Naive thymus-derived CD8-positive, alpha-beta T cell (primary cell): ENCODE measurements at regions not wholly inside any gene's neighbourhood (a gene's known extent, or its start where the extent isn't known, plus 50 kb on each side); places are given as distances from the start of the nearest gene placed in this dataset.

Experiments used
- ATAC-seq, 2 donors: fragments of 150-1000 bp; cut with Tn5 transposase in 1 of 2; sonication (Bioruptor Pico), chemical (Tn5 transposase) in 1 of 2; 1 replicate in 1 of 2; 2 replicates in 1 of 2; pipeline ENCODE4 v1.10.0; 2021; ENCODE audit warnings: mild to moderate bottlenecking in 2 of 2, moderate library complexity in 2 of 2
- POLR2A ChIA-PET: fragments of 350-600 bp; sonication (Branson Sonifier 250); formaldehyde crosslinking; loops from one replicate; lab custom pipeline; 2021; ENCODE audit warnings: antibody characterized with exemption; lab: Charles Lee
- DNase-seq, 10 donors: peaks; one replicate each; pipeline versions ENCODE4 v3.0.0 to v3.0.0-alpha.2; 2020 to 2022
- H3K27ac Mint-ChIP-seq, 10 donors: one replicate each; pipeline ENCODE4 v1.8.0; 2020 to 2022; ENCODE audit warnings: mild to moderate bottlenecking in 10 of 10, mixed read lengths in 10 of 10, moderate library complexity in 4 of 10, inconsistent platforms in 1 of 10
- H3K27me3 Mint-ChIP-seq, 5 donors: one replicate each; pipeline ENCODE4 v1.8.0; 2021 to 2022; ENCODE audit warnings: mixed read lengths in 5 of 5
- H3K36me3 Mint-ChIP-seq, 3 donors: one replicate each; pipeline ENCODE4 v1.8.0; 2020 to 2022; ENCODE audit warnings: mixed read lengths in 3 of 3, mild to moderate bottlenecking in 2 of 3, inconsistent platforms in 1 of 3
- H3K4me1 Mint-ChIP-seq, 4 donors: one replicate each; pipeline ENCODE4 v1.8.0; 2021 to 2022; ENCODE audit warnings: mixed read lengths in 4 of 4
- H3K4me3 Mint-ChIP-seq, 10 donors: one replicate each; pipeline ENCODE4 v1.8.0; 2020 to 2022; ENCODE audit warnings: mild to moderate bottlenecking in 10 of 10, mixed read lengths in 10 of 10, moderate library complexity in 6 of 10, inconsistent platforms in 1 of 10
- H3K9me3 Mint-ChIP-seq, 9 donors: one replicate each; pipeline ENCODE4 v1.8.0; 2020 to 2022; ENCODE audit warnings: mixed read lengths in 9 of 9, mild to moderate bottlenecking in 3 of 9, inconsistent platforms in 1 of 9, moderate library complexity in 1 of 9

GRCh38 chr14:51552768-51553404 lies 98.8 kb upstream of the FRMD6 start:
- no peaks in the 10 kb centered on the region for H3K9me3 Mint-ChIP-seq
- no peak overlapping the region for H3K4me3 Mint-ChIP-seq
- peaks cover under 1 to 22% (median 12%) of the 10 kb centered on the region in 5 donors for H3K27me3 Mint-ChIP-seq
- no peak overlapping the region for H3K27ac Mint-ChIP-seq
- POLR2A ChIA-PET = no interaction called here
- ATAC-seq (no peak), DNase-seq (no peak)
- peaks cover 0 to 2% (median 0%) of the 10 kb centered on the region in 4 donors for H3K4me1 Mint-ChIP-seq
- H3K36me3 Mint-ChIP-seq = peaks cover 0 to 4% (median 0%) of the 10 kb centered on the region in 3 donors

- Mint-ChIP-seq H3K27ac (no peak overlapping the region), H3K4me1 (no peaks in the 10 kb centered on the region), H3K4me3 (no peak overlapping the region), H3K27me3 (peaks cover 0 to 16% (median 7%) of the 10 kb centered on the region in 5 donors), H3K36me3 (no peaks in the 10 kb centered on the region), H3K9me3 (no peaks in the 10 kb centered on the region)
- DNase-seq = no peak
- POLR2A ChIA-PET = interaction anchor here (1.6 kb wide), 1 partner anchor 10 kb away, joined by 3 read pairs; no protein-coding TSS in a partner anchor
- no peak for ATAC-seq
Measured at GRCh38 chr14:51554339-51554920, 97.3 kb upstream of the FRMD6 start.

GRCh38 chr14:51554953-51555352 lies 96.8 kb upstream of the FRMD6 start:
- peak in 1 of 2 donors; percentile 35 for ATAC-seq
- POLR2A ChIA-PET = interaction anchor here (1.6 kb wide), 1 partner anchor 9 kb away, joined by 3 read pairs; no protein-coding TSS in a partner anchor

GRCh38 chr14:51561141-51561540 lies 90.6 kb upstream of the FRMD6 start:
- Mint-ChIP-seq H3K27me3 (peaks cover 0 to 4% (median 0%) of the 10 kb centered on the region in 5 donors), H3K4me1 (peaks cover 2 to 19% (median 11%) of the 10 kb centered on the region in 4 donors), H3K36me3 (no peaks in the 10 kb centered on the region), H3K27ac (no peak overlapping the region), H3K9me3 (no peaks in the 10 kb centered on the region), H3K4me3 (no peak overlapping the region)
- no peak for ATAC-seq
- DNase-seq = no peak
- POLR2A ChIA-PET = interaction anchor here (0.6 kb wide), 1 partner anchor 1592 kb away, joined by 3 read pairs; the partner anchor contains the start of gene DDHD1

More at GRCh38 chr14:51554953-51555352, 96.8 kb upstream of the FRMD6 start:
- Mint-ChIP-seq H3K4me1 (no peaks in the 10 kb centered on the region), H3K36me3 (no peaks in the 10 kb centered on the region), H3K4me3 (no peak overlapping the region), H3K27ac (no peak overlapping the region), H3K27me3 (peaks cover 0 to 16% (median 7%) of the 10 kb centered on the region in 5 donors), H3K9me3 (no peaks in the 10 kb centered on the region)
- DNase-seq = peak in 1 of 10 donors; percentile 3

- no peak for DNase-seq
- POLR2A ChIA-PET = no interaction called here
- no peak for ATAC-seq
- Mint-ChIP-seq H3K4me1 (peaks cover 6 to 32% (median 22%) of the 10 kb centered on the region in 4 donors), H3K36me3 (no peaks in the 10 kb centered on the region), H3K27ac (no peak overlapping the region), H3K27me3 (peaks cover 0 to 2% (median 0%) of the 10 kb centered on the region in 5 donors), H3K9me3 (no peaks in the 10 kb centered on the region), H3K4me3 (no peak overlapping the region)
Measured at GRCh38 chr14:51562816-51563215, 88.9 kb upstream of the FRMD6 start.

- Mint-ChIP-seq H3K27me3 (peaks cover 0 to 2% (median 0%) of the 10 kb centered on the region in 5 donors), H3K9me3 (no peaks in the 10 kb centered on the region), H3K4me1 (peaks cover 6 to 32% (median 22%) of the 10 kb centered on the region in 4 donors), H3K4me3 (peak overlapping the region in 2 of 10 donors; percentile 44 to 66), H3K27ac (peak overlapping the region in 1 of 10 donors; percentile 90), H3K36me3 (no peaks in the 10 kb centered on the region)
- POLR2A ChIA-PET = interaction anchor here (1.1 to 1.5 kb wide), 2 partner anchors 8 to 88 kb away, joined by 3 read pairs; partner anchors contain the start of gene FRMD6
- ATAC-seq (no peak), DNase-seq (no peak)
Measured at GRCh38 chr14:51563560-51563959, 88.2 kb upstream of the FRMD6 start.

- ATAC-seq (no peak), DNase-seq (no peak)
- H3K4me1 Mint-ChIP-seq = peaks cover 6 to 32% (median 22%) of the 10 kb centered on the region in 4 donors
- H3K27me3 Mint-ChIP-seq = peaks cover 0 to 2% (median 0%) of the 10 kb centered on the region in 5 donors
- peak overlapping the region in 5 of 10 donors; percentile 7 to 66 (median 44) for H3K4me3 Mint-ChIP-seq
- H3K36me3 Mint-ChIP-seq = no peaks in the 10 kb centered on the region
- H3K9me3 Mint-ChIP-seq = no peaks in the 10 kb centered on the region
- H3K27ac Mint-ChIP-seq = peak overlapping the region in 5 of 10 donors; percentile 10 to 90 (median 64)
- POLR2A ChIA-PET = interaction anchor here (0.6 to 1.5 kb wide), 2 partner anchors 9 to 34 kb away, joined by 3 to 5 read pairs; no protein-coding TSS in a partner anchor
Measured at GRCh38 chr14:51564460-51564859, 87.2 kb upstream of the FRMD6 start.

GRCh38 chr14:51564986-51565604 lies 86.6 kb upstream of the FRMD6 start:
- POLR2A ChIA-PET = interaction anchor here (0.6 to 1.5 kb wide), 2 partner anchors 10 to 33 kb away, joined by 3 to 5 read pairs; no protein-coding TSS in a partner anchor
- DNase-seq (no peak), ATAC-seq (no peak)
- Mint-ChIP-seq H3K4me1 (peaks cover 6 to 32% (median 22%) of the 10 kb centered on the region in 4 donors), H3K27ac (peak overlapping the region in 3 of 10 donors; percentile 27 to 78 (median 56)), H3K36me3 (no peaks in the 10 kb centered on the region), H3K9me3 (no peaks in the 10 kb centered on the region), H3K4me3 (peak overlapping the region in 1 of 10 donors; percentile 22), H3K27me3 (peaks cover 0 to 2% (median 0%) of the 10 kb centered on the region in 5 donors)

GRCh38 chr14:51566831-51567582 lies 84.7 kb upstream of the FRMD6 start:
- DNase-seq (peak in 4 of 10 donors; percentile 13 to 60 (median 22)), ATAC-seq (peak; percentile 70 to 90)
- H3K27me3 Mint-ChIP-seq = peaks cover 0 to 3% (median 0%) of the 10 kb centered on the region in 5 donors
- H3K9me3 Mint-ChIP-seq = no peaks in the 10 kb centered on the region
- H3K27ac Mint-ChIP-seq = peak overlapping the region in 7 of 10 donors; percentile 19 to 86 (median 63)
- H3K4me1 Mint-ChIP-seq = peaks cover 6 to 32% (median 22%) of the 10 kb centered on the region in 4 donors
- peak overlapping the region in 4 of 10 donors; percentile 4 to 64 (median 48) for H3K4me3 Mint-ChIP-seq
- POLR2A ChIA-PET = interaction anchor here (0.6 to 1.5 kb wide), 4 partner anchors 8 to 339 kb away, joined by 3 read pairs; partner anchors contain the start of gene FRMD6
- H3K36me3 Mint-ChIP-seq = peaks cover 0 to 5% (median 0%) of the 10 kb centered on the region in 3 donors

- H3K9me3 Mint-ChIP-seq = no peaks in the 10 kb centered on the region
- no peak for ATAC-seq
- H3K27ac Mint-ChIP-seq = no peak overlapping the region
- H3K4me3 Mint-ChIP-seq = no peak overlapping the region
- H3K27me3 Mint-ChIP-seq = peaks cover 0 to 11% (median 0%) of the 10 kb centered on the region in 5 donors
- H3K36me3 Mint-ChIP-seq = peaks cover 0 to 5% (median 0%) of the 10 kb centered on the region in 3 donors
- DNase-seq = no peak
- POLR2A ChIA-PET = interaction anchor here (1.4 to 1.5 kb wide), 2 partner anchors 13 to 84 kb away, joined by 3 read pairs; partner anchors contain the start of gene FRMD6
- peaks cover 6 to 32% (median 22%) of the 10 kb centered on the region in 4 donors for H3K4me1 Mint-ChIP-seq
Measured at GRCh38 chr14:51568366-51568765, 83.3 kb upstream of the FRMD6 start.

GRCh38 chr14:51573607-51574006 lies 78.1 kb upstream of the FRMD6 start:
- no peak overlapping the region for H3K4me3 Mint-ChIP-seq

More at GRCh38 chr14:51573607-51574006, 78.1 kb upstream of the FRMD6 start:
- Mint-ChIP-seq H3K27me3 (peaks cover 8 to 55% (median 26%) of the 10 kb centered on the region in 5 donors), H3K9me3 (no peaks in the 10 kb centered on the region), H3K27ac (no peak overlapping the region), H3K4me1 (peaks cover 0 to 3% (median 0%) of the 10 kb centered on the region in 4 donors), H3K36me3 (peaks cover 0 to 5% (median 0%) of the 10 kb centered on the region in 3 donors)
- ATAC-seq (no peak), DNase-seq (no peak)
- POLR2A ChIA-PET = no interaction called here
